ENCODE measurements at regions not wholly inside any gene's neighbourhood (a gene's known extent, or its start where the extent isn't known, plus 50 kb on each side); places are given as distances from the start of the nearest gene placed in this dataset.

GRCh38 chr9:82129708-82130107 lies 141.1 kb downstream of the SPATA31D1 start:
- TF ChIP-seq, protein P1, sequence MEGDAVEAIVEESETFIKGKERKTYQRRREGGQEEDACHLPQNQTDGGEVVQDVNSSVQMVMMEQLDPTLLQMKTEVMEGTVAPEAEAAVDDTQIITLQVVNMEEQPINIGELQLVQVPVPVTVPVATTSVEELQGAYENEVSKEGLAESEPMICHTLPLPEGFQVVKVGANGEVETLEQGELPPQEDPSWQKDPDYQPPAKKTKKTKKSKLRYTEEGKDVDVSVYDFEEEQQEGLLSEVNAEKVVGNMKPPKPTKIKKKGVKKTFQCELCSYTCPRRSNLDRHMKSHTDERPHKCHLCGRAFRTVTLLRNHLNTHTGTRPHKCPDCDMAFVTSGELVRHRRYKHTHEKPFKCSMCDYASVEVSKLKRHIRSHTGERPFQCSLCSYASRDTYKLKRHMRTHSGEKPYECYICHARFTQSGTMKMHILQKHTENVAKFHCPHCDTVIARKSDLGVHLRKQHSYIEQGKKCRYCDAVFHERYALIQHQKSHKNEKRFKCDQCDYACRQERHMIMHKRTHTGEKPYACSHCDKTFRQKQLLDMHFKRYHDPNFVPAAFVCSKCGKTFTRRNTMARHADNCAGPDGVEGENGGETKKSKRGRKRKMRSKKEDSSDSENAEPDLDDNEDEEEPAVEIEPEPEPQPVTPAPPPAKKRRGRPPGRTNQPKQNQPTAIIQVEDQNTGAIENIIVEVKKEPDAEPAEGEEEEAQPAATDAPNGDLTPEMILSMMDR (IDR thresholded peaks at IDR 0.05), result no peak
- TF ChIP-seq EP300 (IDR thresholded peaks at IDR 0.05) (no peak), POLR2AphosphoS5 (IDR thresholded peaks at IDR 0.05) (no peak), POLR2A (IDR thresholded peaks at IDR 0.05) (no peak)
